GM12874 (cell line): ENCODE measurements at regions not wholly inside any gene's neighbourhood (a gene's known extent, or its start where the extent isn't known, plus 50 kb on each side); places are given as distances from the start of the nearest gene placed in this dataset.

Experiments used
- TF ChIP-seq, protein P1 (sequence below): IDR thresholded peaks from 2 replicates; pipeline ENCODE4 v1.5.1; 2011; ENCODE audit warnings: low read depth, mild to moderate bottlenecking, control low read depth, low read length, moderate library complexity; ENCODE audit not compliant: insufficient read depth

DNA sequence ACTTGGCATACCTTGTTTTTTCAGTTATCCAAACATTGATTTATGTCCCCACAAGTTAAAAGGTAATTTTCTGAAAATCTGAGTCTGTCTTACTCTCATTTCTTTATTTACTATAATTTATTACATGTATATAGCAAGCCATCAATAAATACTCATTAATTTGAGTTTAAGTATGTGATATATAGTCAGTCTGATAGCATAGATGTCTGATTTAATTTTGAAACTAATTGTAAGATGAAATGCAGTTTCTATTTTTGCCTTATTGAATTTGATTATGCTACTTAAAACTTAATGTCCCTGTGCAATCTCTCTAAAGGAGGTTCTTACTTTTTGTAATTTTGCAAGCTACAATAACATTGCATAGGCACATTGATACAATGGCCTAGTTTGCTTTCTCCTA is 2418.6 kb downstream of the ARAP2 start:
- TF ChIP-seq, protein P1, sequence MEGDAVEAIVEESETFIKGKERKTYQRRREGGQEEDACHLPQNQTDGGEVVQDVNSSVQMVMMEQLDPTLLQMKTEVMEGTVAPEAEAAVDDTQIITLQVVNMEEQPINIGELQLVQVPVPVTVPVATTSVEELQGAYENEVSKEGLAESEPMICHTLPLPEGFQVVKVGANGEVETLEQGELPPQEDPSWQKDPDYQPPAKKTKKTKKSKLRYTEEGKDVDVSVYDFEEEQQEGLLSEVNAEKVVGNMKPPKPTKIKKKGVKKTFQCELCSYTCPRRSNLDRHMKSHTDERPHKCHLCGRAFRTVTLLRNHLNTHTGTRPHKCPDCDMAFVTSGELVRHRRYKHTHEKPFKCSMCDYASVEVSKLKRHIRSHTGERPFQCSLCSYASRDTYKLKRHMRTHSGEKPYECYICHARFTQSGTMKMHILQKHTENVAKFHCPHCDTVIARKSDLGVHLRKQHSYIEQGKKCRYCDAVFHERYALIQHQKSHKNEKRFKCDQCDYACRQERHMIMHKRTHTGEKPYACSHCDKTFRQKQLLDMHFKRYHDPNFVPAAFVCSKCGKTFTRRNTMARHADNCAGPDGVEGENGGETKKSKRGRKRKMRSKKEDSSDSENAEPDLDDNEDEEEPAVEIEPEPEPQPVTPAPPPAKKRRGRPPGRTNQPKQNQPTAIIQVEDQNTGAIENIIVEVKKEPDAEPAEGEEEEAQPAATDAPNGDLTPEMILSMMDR, result no peak

DNA sequence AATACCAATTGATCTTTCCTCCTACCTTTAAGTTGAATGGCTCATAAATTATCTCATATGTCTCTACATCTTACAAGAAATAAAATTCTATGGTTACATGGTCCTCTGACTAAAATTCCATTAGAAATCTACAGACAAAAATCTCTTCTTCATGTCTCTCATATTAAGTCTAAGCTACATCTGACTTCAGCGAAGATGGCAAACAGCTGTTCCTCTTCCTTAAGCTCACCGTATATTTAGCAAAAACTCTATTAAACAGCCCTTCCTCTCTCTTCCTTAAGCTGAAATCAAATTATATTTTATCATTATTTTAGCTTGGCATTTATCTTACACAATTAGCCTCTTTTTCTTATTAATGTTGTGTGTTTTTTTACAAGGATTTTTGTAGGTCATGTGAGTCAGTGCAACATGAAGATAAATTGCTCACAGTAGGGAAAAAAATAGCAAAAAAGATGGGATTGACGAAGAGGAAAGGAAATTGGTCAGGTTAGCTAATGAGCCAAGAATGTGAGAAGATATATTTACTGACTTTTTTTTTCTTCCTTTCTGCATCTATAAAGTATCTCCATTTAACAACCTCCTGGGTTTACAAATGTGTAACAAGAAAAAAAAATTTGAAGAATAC is 2412.8 kb downstream of the ARAP2 start:
- TF ChIP-seq, protein P1, result no peak

DNA sequence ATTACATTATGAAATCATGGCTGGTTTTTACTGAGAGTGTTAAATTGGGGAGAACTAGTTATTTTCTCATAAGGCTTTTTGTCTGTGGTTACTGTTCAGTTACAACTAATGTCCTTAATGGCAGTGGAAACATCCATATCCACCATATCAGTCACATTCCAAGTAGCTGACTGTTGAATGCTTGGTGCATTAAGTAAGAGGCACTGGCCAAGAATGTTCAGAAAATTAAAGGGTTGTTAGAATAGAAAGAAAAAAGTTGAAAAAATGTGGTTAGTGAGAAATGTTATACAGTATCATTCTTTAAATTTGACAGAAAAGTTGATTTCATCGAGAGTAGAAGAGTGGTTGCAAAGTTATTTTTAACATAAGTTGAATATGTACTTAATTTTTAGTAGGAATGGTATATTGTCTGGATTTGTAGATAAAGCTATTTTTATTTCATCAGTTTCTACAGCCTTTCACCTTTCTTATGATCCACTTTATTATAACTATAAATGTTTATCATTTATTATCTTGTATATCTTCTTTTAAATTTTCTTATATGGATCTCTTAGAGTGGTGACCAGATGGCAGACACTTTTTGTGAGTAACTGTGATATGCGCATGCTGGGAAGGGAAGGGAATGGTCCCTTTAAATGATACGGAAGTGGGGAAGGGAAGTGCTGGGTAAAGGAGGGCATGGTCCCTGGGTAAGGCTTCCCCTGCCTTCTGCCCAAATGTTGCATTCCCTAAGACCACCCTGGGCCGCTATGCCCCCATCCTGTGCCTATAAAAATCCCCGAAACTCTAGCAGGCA is 2407.1 kb downstream of the ARAP2 start:
- TF ChIP-seq, protein P1, result no peak

DNA sequence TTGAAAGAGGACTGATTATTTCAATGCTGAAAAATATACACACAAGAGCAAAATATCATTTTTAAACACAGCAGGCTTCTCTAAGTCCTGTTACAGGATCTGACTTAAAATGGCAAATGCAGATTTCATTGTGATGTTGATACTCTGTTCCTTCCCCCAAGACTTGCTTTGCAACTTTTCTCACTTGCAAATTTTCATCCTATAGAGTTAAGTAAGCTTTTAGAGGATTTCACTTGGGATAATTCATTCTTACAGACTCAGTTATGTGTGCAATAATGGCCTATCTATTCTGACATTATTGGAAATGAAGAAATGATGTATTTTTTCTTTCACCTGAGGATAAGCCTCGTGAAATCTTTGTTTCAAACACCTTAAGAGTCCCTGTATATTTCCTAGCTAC is 2403.2 kb downstream of the ARAP2 start:
- TF ChIP-seq, protein P1, result no peak

DNA sequence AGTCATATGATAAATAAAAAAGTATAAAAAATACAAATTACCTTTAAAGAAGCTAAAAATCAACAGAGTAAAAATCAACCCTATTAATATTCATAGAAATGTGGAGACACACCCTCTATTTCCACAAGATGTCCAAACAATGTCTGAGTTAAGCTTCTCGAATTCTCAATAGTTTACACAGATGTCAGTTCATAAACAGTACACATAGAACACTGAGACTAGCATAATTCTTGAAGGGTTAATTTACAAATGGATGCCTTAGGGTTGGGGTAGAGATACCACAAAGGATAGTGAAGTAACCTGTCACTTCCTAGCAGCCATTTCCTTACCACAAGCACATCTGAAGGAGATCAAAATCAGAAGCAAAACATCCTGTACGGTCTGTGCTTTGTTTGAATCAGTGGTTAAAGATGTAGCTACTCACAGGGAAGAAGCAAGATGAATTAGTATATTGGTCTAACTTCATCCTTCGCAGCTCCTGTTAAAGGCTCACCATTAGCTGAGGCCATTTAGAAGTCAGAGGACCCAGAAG is 2393.9 kb downstream of the ARAP2 start:
- TF ChIP-seq, protein P1, result no peak

DNA sequence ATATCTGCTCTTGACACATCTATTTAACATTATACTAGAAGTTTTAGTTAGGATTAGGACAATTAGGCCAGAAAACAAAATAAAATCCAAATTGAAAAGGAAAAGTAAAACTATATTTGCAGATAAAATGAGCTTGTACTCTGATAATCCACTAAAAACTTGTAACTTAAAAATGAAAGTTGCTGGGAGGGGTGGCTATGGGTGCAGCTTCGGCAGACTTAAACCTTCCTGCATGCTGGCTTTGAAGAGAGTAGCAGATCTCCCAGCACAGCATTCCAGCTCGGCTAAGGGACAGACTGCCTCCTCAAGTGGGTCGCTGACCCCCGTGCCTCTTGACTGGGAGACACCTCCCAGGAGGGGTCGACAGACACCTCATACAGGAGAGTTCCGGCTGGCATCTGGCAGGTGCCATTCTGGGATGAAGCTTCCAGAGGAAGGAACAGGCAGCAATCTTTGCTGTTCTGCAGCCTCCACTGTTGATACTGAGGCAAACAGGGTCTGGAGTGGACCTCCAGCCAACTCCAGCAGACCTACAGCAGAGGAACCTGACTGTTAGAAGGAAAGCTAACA is 2379.9 kb downstream of the ARAP2 start:
- TF ChIP-seq, protein P1, result no peak

DNA sequence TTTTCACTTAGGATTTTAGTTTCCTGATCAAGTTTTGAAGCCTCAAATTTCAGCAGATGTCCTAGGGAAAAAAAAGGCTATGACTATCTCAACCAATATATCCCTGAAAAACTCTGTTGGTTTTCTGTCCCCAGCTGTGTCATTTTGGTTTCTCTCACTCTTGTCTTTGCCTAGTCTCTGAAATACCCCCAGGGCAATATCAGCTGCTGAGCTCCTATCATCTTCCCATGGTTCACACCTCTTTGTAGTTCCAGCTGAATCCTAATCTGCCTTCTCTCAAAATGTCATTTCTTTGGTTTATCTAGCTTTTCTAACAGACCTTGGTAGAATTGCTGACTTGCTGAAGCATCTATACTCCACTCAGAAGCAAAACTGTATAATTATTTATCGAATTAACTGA is 2370.5 kb downstream of the ARAP2 start:
- TF ChIP-seq, protein P1, result no peak
